T-helper 2 cell treated with Interferon-gamma antibody and Interleukin-4, amounts not matched to agents 5 μg/mL and 100 μg/mL, for 36 hours (primary cell): ENCODE measurements at regions not wholly inside any gene's neighbourhood (a gene's known extent, or its start where the extent isn't known, plus 50 kb on each side); places are given as distances from the start of the nearest gene placed in this dataset.

ENCODE experiments used
- DNase-seq: peaks from one replicate; pipeline ENCODE4 v3.0.0; 2021; ENCODE audit warnings: low spot score
- H3K27ac Mint-ChIP-seq: one replicate; pipeline ENCODE4 v1.8.0; 2021; ENCODE audit warnings: mild to moderate bottlenecking, mixed read lengths
- H3K27me3 Mint-ChIP-seq: one replicate; pipeline ENCODE4 v1.8.0; 2021; ENCODE audit warnings: low read depth, mixed read lengths
- H3K36me3 Mint-ChIP-seq: one replicate; pipeline ENCODE4 v1.8.0; 2021; ENCODE audit warnings: low read depth, mixed read lengths
- H3K4me1 Mint-ChIP-seq: one replicate; pipeline ENCODE4 v1.8.0; 2021; ENCODE audit warnings: low read depth, mixed read lengths
- H3K4me3 Mint-ChIP-seq: one replicate; pipeline ENCODE4 v1.8.0; 2022; ENCODE audit warnings: mild to moderate bottlenecking, moderate library complexity, mixed read lengths
- H3K9me3 Mint-ChIP-seq: one replicate; pipeline ENCODE4 v1.8.0; 2021; ENCODE audit warnings: mixed read lengths

DNA sequence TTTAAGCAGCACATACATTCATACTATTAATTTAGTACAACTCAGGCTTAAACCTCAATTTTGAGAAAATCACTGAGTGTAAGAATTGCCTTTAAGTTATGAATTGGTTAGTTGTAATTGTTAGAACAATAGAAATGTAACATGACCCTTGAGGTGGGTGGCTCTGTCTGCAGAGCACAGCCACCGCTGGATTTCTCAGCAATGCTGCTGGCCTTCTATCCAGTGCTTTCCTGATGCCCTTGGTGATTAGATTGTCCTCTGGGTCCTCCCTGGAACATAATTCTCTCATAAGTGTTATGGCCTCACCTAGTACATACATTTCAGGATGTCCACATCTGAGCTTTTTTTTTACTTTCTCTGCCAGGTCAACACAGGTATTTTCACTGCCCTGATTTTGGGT, 213.2 kb downstream of the SLC7A11 start:
- no peak overlapping the region for H3K27ac Mint-ChIP-seq
- no peaks in the 10 kb centered on the region for H3K4me1 Mint-ChIP-seq
- no peak overlapping the region for H3K4me3 Mint-ChIP-seq
- DNase-seq = no peak
- no peaks in the 10 kb centered on the region for H3K9me3 Mint-ChIP-seq
- no peaks in the 10 kb centered on the region for H3K36me3 Mint-ChIP-seq
- no peaks in the 10 kb centered on the region for H3K27me3 Mint-ChIP-seq

DNA sequence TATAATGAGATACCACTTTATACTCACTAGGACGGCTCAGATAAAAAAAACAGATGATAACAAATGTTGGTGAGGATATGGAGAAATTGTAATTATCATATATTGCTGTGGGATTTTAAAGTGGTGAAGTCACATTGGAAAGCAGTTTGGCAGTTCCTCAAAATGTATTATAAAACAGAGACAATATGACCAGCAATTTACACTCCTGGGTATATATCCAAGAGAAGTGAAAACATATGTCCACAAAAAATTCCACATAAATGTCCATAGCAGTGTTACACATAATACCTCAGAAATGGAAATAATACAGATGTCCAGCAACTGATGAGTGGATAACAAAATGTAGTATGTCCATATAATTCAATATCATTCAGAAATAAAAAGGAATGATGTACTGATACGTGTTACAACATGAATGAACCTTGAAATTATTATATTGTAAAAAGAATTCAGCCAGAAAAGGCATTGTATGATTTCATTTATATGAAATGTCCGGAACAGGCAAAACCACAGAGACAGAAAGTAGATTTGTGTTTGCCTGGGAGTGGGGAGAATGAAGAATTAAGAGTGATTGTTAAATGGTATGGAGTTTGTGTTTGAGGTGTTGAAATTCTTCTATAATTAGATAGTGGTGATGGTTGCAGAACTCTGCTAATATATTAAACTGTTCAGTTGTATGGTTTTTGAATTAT, 220.9 kb downstream of the SLC7A11 start:
- H3K4me3 Mint-ChIP-seq = no peak overlapping the region
- no peaks in the 10 kb centered on the region for H3K9me3 Mint-ChIP-seq
- no peak overlapping the region for H3K27ac Mint-ChIP-seq
- no peaks in the 10 kb centered on the region for H3K36me3 Mint-ChIP-seq
- no peak for DNase-seq
- no peaks in the 10 kb centered on the region for H3K4me1 Mint-ChIP-seq
- no peaks in the 10 kb centered on the region for H3K27me3 Mint-ChIP-seq

DNA sequence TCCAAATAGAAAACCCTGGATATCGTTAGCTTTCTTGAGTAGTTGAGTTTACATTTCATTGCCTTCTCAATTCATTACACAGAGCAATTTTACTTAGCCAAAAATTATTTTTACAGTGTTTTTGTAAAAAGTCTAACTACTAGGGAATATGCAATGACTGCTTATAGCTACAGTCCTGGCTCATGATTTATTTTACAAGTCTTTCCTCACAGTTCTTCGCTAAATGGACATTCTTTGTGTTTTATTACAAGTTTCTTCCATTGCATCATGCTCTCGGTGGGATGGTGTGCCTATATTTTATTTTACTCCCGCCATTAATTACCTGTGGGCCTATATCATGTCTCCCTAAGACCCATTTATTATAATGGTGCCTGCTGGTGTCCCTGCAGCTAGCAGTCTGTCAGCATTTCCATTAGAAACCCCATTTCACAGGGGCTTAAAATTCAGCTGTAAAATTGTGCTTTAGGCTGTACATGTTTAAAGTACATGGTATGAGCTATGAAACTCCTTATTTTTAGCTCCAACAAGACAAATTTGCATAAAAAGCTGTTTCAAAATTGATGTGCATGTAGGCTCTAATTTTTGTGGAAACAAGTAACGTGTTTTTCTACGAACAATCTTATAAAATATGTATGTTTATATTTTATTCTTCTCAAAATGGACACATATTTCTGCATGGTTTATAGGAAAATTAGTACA, 227.4 kb downstream of the SLC7A11 start:
- no peak overlapping the region for H3K4me3 Mint-ChIP-seq
- H3K9me3 Mint-ChIP-seq = no peaks in the 10 kb centered on the region
- H3K36me3 Mint-ChIP-seq = no peaks in the 10 kb centered on the region
- no peaks in the 10 kb centered on the region for H3K27me3 Mint-ChIP-seq
- no peaks in the 10 kb centered on the region for H3K4me1 Mint-ChIP-seq
- DNase-seq = no peak
- H3K27ac Mint-ChIP-seq = no peak overlapping the region

DNA sequence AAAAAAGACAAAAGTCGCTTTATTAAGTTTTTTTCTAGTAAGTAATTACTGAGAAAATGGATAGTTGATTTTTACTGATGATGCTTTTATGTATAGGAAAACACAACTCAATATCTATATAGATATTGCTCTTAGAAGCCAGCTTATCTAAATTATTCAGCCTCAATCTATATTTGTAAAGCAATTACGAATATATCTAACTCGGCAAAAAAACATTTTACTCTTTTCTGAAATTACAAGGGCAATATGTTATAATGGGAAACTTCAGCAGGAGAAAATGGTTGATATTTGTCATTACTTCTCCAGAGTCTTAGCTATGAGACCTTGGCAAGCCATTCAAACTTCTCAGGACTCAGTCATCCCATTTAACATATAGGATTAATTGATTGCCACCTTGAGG, 228.5 kb downstream of the SLC7A11 start:
- Mint-ChIP-seq H3K4me1 (no peaks in the 10 kb centered on the region), H3K9me3 (no peaks in the 10 kb centered on the region), H3K27ac (no peak overlapping the region), H3K4me3 (no peak overlapping the region), H3K36me3 (no peaks in the 10 kb centered on the region), H3K27me3 (no peaks in the 10 kb centered on the region)
- DNase-seq = no peak

DNA sequence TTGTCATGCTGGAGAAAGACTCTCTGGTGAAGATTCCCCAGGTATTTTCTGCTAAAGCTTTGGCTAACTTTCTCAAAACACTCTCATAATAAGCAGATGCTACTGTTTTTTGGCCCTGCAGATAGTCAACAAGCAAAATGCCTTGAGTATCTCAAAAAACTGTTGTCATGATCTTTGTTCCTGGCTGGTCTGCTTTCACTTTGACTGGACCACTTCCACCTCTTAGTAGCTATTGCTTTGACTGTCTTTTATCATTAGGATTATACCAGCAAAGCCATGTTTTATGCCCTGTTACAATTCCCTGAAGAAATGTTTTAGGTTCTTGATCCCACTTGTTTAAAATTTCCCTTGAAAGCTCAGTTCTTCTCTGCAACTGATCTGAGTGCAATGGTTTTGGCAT, 231.5 kb downstream of the SLC7A11 start:
- DNase-seq = no peak
- Mint-ChIP-seq H3K4me1 (no peaks in the 10 kb centered on the region), H3K27ac (no peak overlapping the region), H3K27me3 (no peaks in the 10 kb centered on the region), H3K9me3 (no peaks in the 10 kb centered on the region), H3K36me3 (no peaks in the 10 kb centered on the region), H3K4me3 (no peak overlapping the region)

DNA sequence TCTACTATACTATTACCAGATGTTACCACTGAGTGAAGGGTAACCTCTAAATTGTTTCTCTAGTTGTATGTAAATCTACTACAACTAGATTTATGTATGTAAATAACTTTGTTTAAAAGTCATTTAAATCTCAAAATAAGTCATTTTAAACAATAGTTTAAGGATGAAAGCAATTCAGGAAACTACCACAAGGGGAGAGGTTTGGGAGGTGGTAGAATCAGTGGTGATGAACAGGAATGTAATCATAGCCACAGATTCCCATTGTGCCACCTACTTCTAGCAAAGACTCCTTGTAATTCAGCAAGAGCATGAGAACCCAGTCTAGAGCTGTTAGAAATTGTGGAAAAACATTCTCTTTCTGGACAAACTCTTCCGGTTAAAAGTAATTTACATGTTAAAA, 234.6 kb downstream of the SLC7A11 start:
- Mint-ChIP-seq H3K36me3 (no peaks in the 10 kb centered on the region), H3K27me3 (no peaks in the 10 kb centered on the region), H3K27ac (no peak overlapping the region), H3K4me3 (no peak overlapping the region), H3K4me1 (no peaks in the 10 kb centered on the region), H3K9me3 (no peaks in the 10 kb centered on the region)
- no peak for DNase-seq

DNA sequence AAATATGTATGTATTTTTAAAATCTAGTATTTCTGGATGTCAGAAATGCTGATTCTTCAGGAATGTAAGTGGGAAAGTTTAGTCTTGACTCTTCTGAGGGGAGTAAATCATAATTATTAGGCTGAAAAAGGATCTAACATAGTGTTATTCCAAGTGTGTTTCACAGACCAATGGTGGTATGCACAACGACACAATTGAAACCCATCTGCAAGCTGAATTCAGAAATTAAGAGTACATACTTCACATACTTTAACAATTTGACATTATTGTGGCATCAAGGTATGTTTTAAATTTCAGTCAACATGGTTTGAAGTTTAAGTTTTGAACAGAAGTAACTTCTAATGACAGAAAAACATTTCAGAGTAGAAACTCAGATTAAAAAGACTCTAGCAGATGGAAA, 236.7 kb downstream of the SLC7A11 start:
- Mint-ChIP-seq H3K36me3 (no peaks in the 10 kb centered on the region), H3K27ac (no peak overlapping the region), H3K9me3 (no peaks in the 10 kb centered on the region), H3K27me3 (no peaks in the 10 kb centered on the region), H3K4me3 (no peak overlapping the region), H3K4me1 (no peaks in the 10 kb centered on the region)
- no peak for DNase-seq

DNA sequence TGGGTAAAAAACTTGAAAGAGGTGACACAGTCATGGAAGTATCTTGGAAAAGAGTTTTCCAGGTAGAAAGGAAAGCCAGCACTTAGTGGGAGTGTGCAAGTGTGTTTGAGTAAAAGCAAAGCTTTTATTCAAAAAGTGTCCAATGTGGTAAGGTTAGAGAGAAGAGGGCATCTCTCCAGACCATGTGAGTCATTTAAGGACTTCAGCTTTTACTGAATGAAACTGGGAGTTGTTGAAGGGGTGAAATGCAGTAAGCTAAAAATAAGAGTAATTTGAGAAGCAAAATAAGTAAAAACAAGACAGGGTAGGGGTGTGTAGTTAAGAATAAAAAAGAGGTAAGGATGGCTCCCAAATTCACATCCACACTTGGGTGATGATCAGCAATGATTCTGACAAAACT, 238.9 kb downstream of the SLC7A11 start:
- Mint-ChIP-seq H3K4me3 (no peak overlapping the region), H3K36me3 (no peaks in the 10 kb centered on the region), H3K27ac (no peak overlapping the region), H3K4me1 (no peaks in the 10 kb centered on the region), H3K27me3 (no peaks in the 10 kb centered on the region), H3K9me3 (no peaks in the 10 kb centered on the region)
- no peak for DNase-seq

DNA sequence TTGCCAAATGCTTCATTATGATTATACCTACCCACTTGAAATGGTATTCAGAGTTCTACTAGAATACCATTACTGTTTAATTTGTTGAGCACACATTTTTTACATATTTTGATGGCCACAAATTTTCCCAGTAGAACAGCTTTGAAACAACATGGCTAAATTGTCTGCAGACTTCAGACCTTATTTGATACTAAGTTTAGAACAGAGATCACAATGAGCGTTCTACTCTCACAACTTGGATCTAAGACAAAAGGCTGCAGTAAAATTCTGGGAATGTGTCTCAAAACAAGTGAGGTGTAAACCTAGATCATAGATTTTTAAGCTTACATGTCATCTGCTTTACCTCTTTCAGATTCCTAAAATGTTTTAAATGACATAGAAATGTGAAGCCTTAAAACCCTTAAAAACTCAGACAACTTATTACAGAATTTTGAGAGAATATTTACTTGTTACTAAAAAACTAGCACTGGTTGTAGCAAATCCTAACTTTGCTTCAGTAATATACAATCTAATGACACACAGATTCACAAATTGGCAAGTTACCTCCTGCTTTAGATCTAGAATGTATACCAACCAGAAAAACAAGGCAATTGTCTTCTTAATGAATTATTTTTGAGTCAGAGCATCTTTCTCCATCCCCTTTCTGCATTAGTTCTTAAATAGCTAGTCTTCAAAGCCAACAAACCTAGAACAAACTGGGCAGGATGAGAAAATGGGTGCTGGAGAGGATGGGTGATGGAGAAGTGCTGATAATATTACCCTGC, 243.3 kb downstream of the SLC7A11 start:
- H3K9me3 Mint-ChIP-seq = no peaks in the 10 kb centered on the region
- no peaks in the 10 kb centered on the region for H3K27me3 Mint-ChIP-seq
- no peak overlapping the region for H3K4me3 Mint-ChIP-seq
- no peak overlapping the region for H3K27ac Mint-ChIP-seq
- H3K36me3 Mint-ChIP-seq = no peaks in the 10 kb centered on the region
- no peaks in the 10 kb centered on the region for H3K4me1 Mint-ChIP-seq
- DNase-seq = no peak

DNA sequence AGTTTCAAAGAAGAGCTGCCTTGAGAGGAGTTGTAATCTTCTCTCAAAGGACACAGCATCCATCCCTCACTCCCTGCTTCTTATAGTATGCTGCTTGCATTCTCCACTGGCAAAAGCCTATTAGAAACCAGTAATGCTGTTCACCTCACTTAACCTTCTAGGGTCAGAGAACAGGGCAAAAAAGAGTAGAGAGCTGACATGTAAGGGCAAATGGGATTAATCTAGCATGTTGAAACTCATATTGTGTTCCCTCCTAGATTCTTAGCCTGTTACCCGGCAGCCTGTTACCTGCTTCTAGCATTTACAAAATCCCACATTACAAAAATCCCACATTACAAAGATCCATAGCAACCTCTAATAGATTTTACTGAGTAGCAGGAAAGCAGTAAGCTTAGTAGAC, 244.7 kb downstream of the SLC7A11 start:
- no peaks in the 10 kb centered on the region for H3K36me3 Mint-ChIP-seq
- no peak for DNase-seq
- no peaks in the 10 kb centered on the region for H3K9me3 Mint-ChIP-seq
- no peak overlapping the region for H3K4me3 Mint-ChIP-seq
- H3K4me1 Mint-ChIP-seq = no peaks in the 10 kb centered on the region
- H3K27ac Mint-ChIP-seq = no peak overlapping the region
- no peaks in the 10 kb centered on the region for H3K27me3 Mint-ChIP-seq

DNA sequence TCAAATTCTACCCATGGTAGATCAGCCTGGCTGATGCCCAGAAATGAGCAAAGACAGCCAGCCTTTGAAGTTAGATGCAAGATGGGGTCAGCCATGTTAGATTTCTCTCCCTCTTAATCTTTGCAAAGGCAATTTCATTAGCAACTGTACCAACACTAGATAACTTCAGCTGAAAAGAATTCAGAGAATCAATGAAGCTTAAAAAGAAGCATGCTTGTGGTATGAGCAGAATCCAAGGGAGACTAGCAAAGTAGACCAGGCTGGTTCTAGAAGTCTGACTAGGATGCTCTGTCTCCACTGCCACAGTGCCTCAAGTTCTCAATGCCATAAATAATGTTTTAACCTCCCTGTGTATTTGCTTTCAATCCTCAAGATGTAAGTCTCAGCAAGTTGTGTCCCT, 247.3 kb downstream of the SLC7A11 start:
- DNase-seq = no peak

DNA sequence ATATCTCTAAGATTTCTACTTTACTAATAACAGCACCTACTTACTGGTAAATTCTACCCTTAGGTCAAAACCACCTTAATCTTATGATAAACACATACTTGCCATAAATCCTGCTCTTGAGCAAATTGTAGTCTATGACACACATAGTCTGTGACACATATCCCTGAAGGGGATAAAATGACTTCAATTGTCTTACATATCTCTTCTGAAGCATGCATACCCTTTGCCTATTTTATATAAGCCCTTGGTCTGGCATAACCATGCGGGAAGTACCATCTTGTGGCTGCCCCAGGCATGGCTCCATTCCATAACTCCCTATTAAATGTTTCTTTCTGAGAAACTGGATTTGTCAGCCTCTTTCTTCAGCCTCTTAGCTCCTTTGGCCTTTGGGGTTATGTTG, 248.9 kb downstream of the SLC7A11 start:
- no peak overlapping the region for H3K27ac Mint-ChIP-seq
- H3K4me1 Mint-ChIP-seq = no peaks in the 10 kb centered on the region
- H3K27me3 Mint-ChIP-seq = no peaks in the 10 kb centered on the region
- no peaks in the 10 kb centered on the region for H3K9me3 Mint-ChIP-seq
- H3K36me3 Mint-ChIP-seq = no peaks in the 10 kb centered on the region
- no peak overlapping the region for H3K4me3 Mint-ChIP-seq
- DNase-seq = no peak

More for the DNA sequence above, 247.3 kb downstream of the SLC7A11 start:
- Mint-ChIP-seq H3K9me3 (no peaks in the 10 kb centered on the region), H3K36me3 (no peaks in the 10 kb centered on the region), H3K27me3 (no peaks in the 10 kb centered on the region), H3K4me3 (no peak overlapping the region), H3K4me1 (no peaks in the 10 kb centered on the region), H3K27ac (no peak overlapping the region)

DNA sequence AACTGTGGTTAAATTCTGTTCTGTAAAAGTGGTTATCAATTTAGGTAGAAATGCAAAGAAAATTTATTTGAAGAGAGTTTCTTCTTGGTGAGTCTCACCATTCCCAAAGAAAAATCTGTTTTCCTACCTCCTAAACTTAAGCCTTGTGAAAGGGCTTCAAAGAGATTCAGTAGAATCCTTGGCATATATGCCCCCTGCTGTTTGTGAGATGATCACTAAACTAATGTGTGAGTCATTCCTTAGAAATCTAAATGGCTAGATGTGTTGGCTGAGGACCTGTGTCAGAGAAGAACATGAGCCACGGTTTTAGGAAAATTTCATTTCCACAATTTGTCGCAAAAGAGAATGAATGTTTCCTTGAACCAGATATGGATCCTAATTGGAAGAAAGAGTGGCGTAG, 260.9 kb downstream of the SLC7A11 start:
- Mint-ChIP-seq H3K27me3 (no peaks in the 10 kb centered on the region), H3K9me3 (no peaks in the 10 kb centered on the region), H3K36me3 (no peaks in the 10 kb centered on the region), H3K27ac (no peak overlapping the region), H3K4me3 (no peak overlapping the region), H3K4me1 (no peaks in the 10 kb centered on the region)
- no peak for DNase-seq

DNA sequence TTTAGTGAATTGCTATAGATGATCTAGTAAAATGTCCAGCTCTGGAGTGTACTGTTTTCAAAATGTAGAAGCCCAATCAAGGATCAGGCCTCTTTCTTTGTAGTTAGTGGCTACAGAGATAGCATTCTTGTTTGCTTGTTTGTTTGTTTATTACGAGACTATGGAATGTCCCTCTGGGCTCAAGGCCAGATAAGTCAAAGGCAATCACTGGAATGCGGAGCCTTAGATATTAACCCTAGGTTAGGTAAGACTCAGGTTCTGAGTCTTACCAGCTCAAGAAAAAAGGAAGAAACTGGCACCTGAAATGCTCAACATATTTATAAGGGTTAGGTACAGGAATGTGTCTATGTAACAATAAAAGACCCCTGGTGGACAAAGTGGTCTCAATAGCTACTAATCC, 261.5 kb downstream of the SLC7A11 start:
- DNase-seq = no peak
- Mint-ChIP-seq H3K4me1 (no peaks in the 10 kb centered on the region), H3K36me3 (no peaks in the 10 kb centered on the region), H3K27me3 (no peaks in the 10 kb centered on the region), H3K4me3 (no peak overlapping the region), H3K9me3 (no peaks in the 10 kb centered on the region), H3K27ac (no peak overlapping the region)
